Neuron (in vitro differentiated cells): ENCODE measurements at regions not wholly inside any gene's neighbourhood (a gene's known extent, or its start where the extent isn't known, plus 50 kb on each side); places are given as distances from the start of the nearest gene placed in this dataset.

ENCODE experiments used
- H2AFZ ChIP-seq: one replicate; pipeline ENCODE4 v1.6.1; 2013; ENCODE audit warnings: low read depth, mild to moderate bottlenecking, inconsistent platforms, low read length, moderate library complexity
- H3K27me3 ChIP-seq: one replicate; pipeline ENCODE4 v1.6.1; 2013; ENCODE audit warnings: low read length; ENCODE audit not compliant: insufficient read depth
- H3K36me3 ChIP-seq: one replicate; pipeline ENCODE4 v1.6.1; 2013; ENCODE audit warnings: low read length; ENCODE audit not compliant: insufficient read depth
- H3K4me1 ChIP-seq: one replicate; pipeline ENCODE4 v1.6.1; 2013; ENCODE audit warnings: low read length; ENCODE audit not compliant: insufficient read depth
- H3K4me3 ChIP-seq: 2 replicates; pipeline ENCODE4 v1.5.1; 2013; ENCODE audit warnings: mild to moderate bottlenecking, low read length, moderate library complexity
- H3K9me3 ChIP-seq: one replicate; pipeline ENCODE4 v1.6.1; 2013; ENCODE audit warnings: low read length

GRCh38 chr16:79318143-79318899 is 282.2 kb downstream of the MAF start:
- H2AFZ ChIP-seq = no peak overlapping the region
- H3K4me1 ChIP-seq = peaks cover 4% of the 10 kb centered on the region
- peaks cover 6% of the 10 kb centered on the region for H3K27me3 ChIP-seq
- H3K9me3 ChIP-seq = no peaks in the 10 kb centered on the region
- H3K36me3 ChIP-seq = no peaks in the 10 kb centered on the region
- no peak overlapping the region for H3K4me3 ChIP-seq

DNA sequence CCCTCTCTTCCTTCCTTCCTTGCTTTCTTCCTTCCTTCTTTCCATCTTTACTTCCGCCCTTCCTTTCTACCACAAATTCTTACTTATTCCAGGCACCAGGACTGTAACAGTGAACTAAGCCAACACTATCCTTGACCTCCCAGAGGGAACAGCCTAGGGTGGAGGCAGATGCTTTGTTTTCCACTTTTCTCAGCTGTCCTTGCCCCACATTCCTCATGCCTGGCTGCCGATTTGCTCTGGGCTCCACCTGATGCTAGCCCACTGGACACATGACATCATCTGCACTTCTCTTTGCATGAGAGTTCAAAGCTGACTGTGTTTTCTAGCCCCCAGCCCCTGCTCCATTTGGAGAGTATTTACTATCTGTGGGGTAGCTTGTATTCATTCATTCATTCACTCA is 283.0 kb downstream of the MAF start:
- Histone ChIP-seq H3K4me1 (peaks cover 4% of the 10 kb centered on the region), H3K27me3 (peaks cover 6% of the 10 kb centered on the region), H3K9me3 (no peaks in the 10 kb centered on the region), H3K36me3 (no peaks in the 10 kb centered on the region), H2AFZ (no peak overlapping the region), H3K4me3 (no peak overlapping the region)

GRCh38 chr16:79317026-79317425 is 283.5 kb downstream of the MAF start:
- Histone ChIP-seq H3K27me3 (peaks cover 6% of the 10 kb centered on the region), H3K4me1 (peaks cover 4% of the 10 kb centered on the region), H3K36me3 (no peaks in the 10 kb centered on the region), H3K9me3 (no peaks in the 10 kb centered on the region), H3K4me3 (no peak overlapping the region), H2AFZ (no peak overlapping the region)

GRCh38 chr16:79316004-79316458 is 284.5 kb downstream of the MAF start:
- Histone ChIP-seq H3K36me3 (no peaks in the 10 kb centered on the region), H3K4me1 (peaks cover 4% of the 10 kb centered on the region), H2AFZ (no peak overlapping the region), H3K9me3 (no peaks in the 10 kb centered on the region), H3K4me3 (no peak overlapping the region), H3K27me3 (peaks cover 6% of the 10 kb centered on the region)

GRCh38 chr16:79312502-79312901 is 288.0 kb downstream of the MAF start:
- H3K36me3 ChIP-seq = no peaks in the 10 kb centered on the region
- no peak overlapping the region for H2AFZ ChIP-seq
- H3K27me3 ChIP-seq = no peaks in the 10 kb centered on the region
- peaks cover 2% of the 10 kb centered on the region for H3K4me1 ChIP-seq
- H3K9me3 ChIP-seq = no peaks in the 10 kb centered on the region
- H3K4me3 ChIP-seq = no peak overlapping the region

DNA sequence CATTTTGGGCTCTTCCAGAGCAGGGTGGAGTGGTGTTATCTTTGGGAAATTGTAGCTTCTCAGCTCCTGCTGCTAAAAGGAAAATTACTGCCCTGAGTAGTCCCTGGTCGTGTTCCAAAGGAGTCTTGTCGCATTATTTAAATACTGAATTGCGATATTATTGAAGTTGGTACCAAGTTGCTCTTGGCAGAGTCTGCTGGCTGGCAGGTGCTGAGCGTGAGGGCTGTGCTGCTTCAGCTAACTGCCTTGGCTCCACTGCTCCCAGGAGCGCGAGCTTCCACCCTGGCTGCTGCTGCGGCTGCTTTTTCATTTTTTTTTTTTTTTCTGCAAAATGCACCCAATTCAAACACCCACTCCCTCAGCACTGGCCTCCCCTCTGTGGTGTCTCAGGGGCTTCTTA is 289.8 kb downstream of the MAF start:
- Histone ChIP-seq H3K4me3 (no peak overlapping the region), H3K27me3 (no peaks in the 10 kb centered on the region), H3K4me1 (no peaks in the 10 kb centered on the region), H3K9me3 (no peaks in the 10 kb centered on the region), H3K36me3 (no peaks in the 10 kb centered on the region), H2AFZ (no peak overlapping the region)

GRCh38 chr16:79309606-79310005 is 290.9 kb downstream of the MAF start:
- no peaks in the 10 kb centered on the region for H3K9me3 ChIP-seq
- no peak overlapping the region for H2AFZ ChIP-seq
- no peaks in the 10 kb centered on the region for H3K36me3 ChIP-seq
- no peaks in the 10 kb centered on the region for H3K4me1 ChIP-seq
- H3K27me3 ChIP-seq = no peaks in the 10 kb centered on the region
- no peak overlapping the region for H3K4me3 ChIP-seq

GRCh38 chr16:79307214-79307613 is 293.3 kb downstream of the MAF start:
- Histone ChIP-seq H3K9me3 (no peaks in the 10 kb centered on the region), H3K27me3 (peaks cover 3% of the 10 kb centered on the region), H3K36me3 (no peaks in the 10 kb centered on the region), H3K4me1 (no peaks in the 10 kb centered on the region), H2AFZ (no peak overlapping the region), H3K4me3 (no peak overlapping the region)

DNA sequence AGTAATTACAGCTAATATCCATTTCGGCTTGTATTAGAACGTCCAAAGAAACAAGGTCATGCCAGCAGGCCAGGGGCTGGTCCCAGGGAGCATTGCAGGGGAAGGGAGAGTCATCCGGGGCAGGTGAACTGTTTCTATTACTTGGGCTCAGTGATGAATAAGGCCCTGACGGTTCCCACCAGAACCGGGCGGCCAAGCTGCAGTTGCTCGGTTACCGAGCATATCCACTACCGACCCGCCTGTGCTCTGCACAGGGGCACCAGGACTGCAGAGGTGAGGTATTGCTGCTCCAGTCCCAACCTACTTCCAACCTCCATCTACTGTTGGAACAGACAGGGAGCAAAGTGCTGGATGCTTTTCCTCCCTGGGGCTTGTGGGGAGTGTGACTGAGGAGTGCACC is 295.5 kb downstream of the MAF start:
- Histone ChIP-seq H3K27me3 (peaks cover 3% of the 10 kb centered on the region), H3K36me3 (no peaks in the 10 kb centered on the region), H3K9me3 (no peaks in the 10 kb centered on the region), H3K4me1 (peaks cover 6% of the 10 kb centered on the region), H2AFZ (no peak overlapping the region), H3K4me3 (no peak overlapping the region)

DNA sequence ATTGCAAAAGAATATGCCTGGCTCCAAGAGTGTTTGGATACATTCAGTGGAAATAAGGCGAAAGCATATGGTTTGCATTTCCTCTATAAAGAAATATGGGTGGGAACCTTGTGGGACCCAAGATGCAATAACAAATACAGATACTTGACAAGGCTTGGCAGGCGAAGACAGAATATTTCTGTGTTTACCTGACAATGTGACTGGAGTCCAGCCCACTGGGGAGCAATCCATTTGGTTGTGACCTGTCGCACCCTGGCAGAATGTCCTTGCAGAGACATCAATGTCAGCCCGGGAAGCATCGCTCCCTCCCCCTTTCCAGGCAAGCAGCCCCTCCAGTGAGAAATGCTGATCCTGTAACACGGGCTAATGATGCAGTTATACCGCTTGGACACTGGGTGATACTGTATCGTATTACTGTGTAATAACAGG is 296.6 kb downstream of the MAF start:
- Histone ChIP-seq H3K4me1 (peaks cover 15% of the 10 kb centered on the region), H3K27me3 (peaks cover 3% of the 10 kb centered on the region), H3K36me3 (no peaks in the 10 kb centered on the region), H2AFZ (no peak overlapping the region), H3K4me3 (no peak overlapping the region), H3K9me3 (no peaks in the 10 kb centered on the region)

DNA sequence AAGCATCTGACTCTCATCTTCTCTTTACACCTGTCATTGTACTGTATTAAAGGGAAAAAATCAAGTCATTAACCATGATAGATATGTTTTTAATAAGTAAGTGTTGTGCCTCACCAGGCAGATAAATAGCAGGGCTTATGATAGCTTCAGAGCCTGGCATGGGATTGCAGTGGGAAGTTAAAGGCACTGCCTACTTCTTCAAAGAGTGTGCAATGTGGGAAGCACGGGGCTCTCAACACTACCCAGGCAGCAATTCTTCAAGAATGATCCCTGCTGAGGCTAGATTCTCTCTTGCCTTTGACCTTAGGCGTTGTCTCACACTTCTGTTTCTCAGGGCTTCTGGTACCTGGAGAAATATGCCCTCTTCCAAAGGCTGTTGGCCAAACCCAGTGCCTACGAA is 297.3 kb downstream of the MAF start:
- Histone ChIP-seq H3K27me3 (peaks cover 3% of the 10 kb centered on the region), H3K4me3 (no peak overlapping the region), H3K36me3 (no peaks in the 10 kb centered on the region), H2AFZ (no peak overlapping the region), H3K4me1 (peaks cover 23% of the 10 kb centered on the region), H3K9me3 (no peaks in the 10 kb centered on the region)

GRCh38 chr16:79302731-79303130 is 297.8 kb downstream of the MAF start:
- Histone ChIP-seq H3K4me1 (peaks cover 27% of the 10 kb centered on the region), H3K9me3 (no peaks in the 10 kb centered on the region), H3K27me3 (peaks cover 3% of the 10 kb centered on the region), H2AFZ (no peak overlapping the region), H3K4me3 (no peak overlapping the region), H3K36me3 (no peaks in the 10 kb centered on the region)

DNA sequence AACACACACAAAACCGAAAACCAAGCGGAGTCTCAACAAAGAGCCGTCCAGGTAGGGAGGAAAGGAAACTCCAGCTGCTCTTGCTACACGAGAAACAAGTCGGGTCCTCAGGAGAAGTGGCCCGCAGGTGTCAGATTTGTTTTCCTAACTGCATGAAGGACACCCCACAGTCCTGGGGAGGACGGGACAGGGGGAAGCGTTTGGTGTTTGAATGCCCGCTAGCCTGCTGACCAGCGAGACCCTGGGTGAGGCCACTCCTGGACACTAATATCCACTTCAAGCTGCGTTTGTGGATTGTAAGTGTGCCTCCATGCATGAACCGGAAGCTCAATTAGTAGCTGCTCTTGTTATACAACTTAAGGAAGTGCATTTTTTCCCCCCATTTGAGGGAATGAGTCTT is 299.5 kb downstream of the MAF start:
- Histone ChIP-seq H3K4me3 (no peak overlapping the region), H2AFZ (no peak overlapping the region), H3K4me1 (peaks cover 27% of the 10 kb centered on the region), H3K9me3 (no peaks in the 10 kb centered on the region), H3K27me3 (peaks cover 3% of the 10 kb centered on the region), H3K36me3 (no peaks in the 10 kb centered on the region)
